Mesendoderm (in vitro differentiated cells): ENCODE measurements at regions not wholly inside any gene's neighbourhood (a gene's known extent, or its start where the extent isn't known, plus 50 kb on each side); places are given as distances from the start of the nearest gene placed in this dataset.
"Not testable (repeated sequence)": the region's sequence is repeated elsewhere in the genome, so short reads cannot be mapped to it uniquely, and the experiment has no call there.

Experiments used
- DNase-seq: peaks from one replicate; pipeline ENCODE4 v3.0.0; 2013
- H2AK5ac ChIP-seq: 2 replicates; pipeline ENCODE4 v1.6.1; 2013; ENCODE audit warnings: low read length, inconsistent platforms
- H2BK120ac ChIP-seq: 2 replicates; pipeline ENCODE4 v1.6.1; 2013; ENCODE audit warnings: low read depth, mild to moderate bottlenecking, low read length, moderate library complexity, mixed read lengths
- H2BK15ac ChIP-seq: replicated peaks from 2 replicates; pipeline ENCODE4 v1.6.1; 2013; ENCODE audit warnings: low read depth, mild to moderate bottlenecking, moderate library complexity
- H2BK5ac ChIP-seq: 2 replicates; pipeline ENCODE4 v1.6.1; 2013; ENCODE audit warnings: low read length, inconsistent platforms
- H3K18ac ChIP-seq: 2 replicates; pipeline ENCODE4 v1.6.1; 2013; ENCODE audit warnings: mild to moderate bottlenecking, low read length, mixed read lengths
- H3K23ac ChIP-seq: one replicate; pipeline ENCODE4 v1.6.1; 2013; ENCODE audit warnings: low read length
- H3K27ac ChIP-seq: 2 replicates; pipeline ENCODE4 v1.5.1; 2013; ENCODE audit warnings: low read depth, mild to moderate bottlenecking, inconsistent platforms, low read length, moderate library complexity
- H3K27me3 ChIP-seq: 2 replicates; pipeline ENCODE4 v1.6.1; 2013; ENCODE audit warnings: low read length, control low read depth, mild to moderate bottlenecking, inconsistent platforms; ENCODE audit not compliant: insufficient read depth, poor library complexity
- H3K36me3 ChIP-seq: 2 replicates; pipeline ENCODE4 v1.6.1; 2013; ENCODE audit warnings: low read length, inconsistent platforms; ENCODE audit not compliant: control insufficient read depth, insufficient read depth
- H3K4ac ChIP-seq: one replicate; pipeline ENCODE4 v1.6.1; 2013; ENCODE audit warnings: low read depth, mild to moderate bottlenecking, low read length, moderate library complexity
- H3K4me1 ChIP-seq: 2 replicates; pipeline ENCODE4 v1.6.1; 2013; ENCODE audit warnings: low read depth, low read length, inconsistent platforms; ENCODE audit not compliant: control insufficient read depth
- H3K4me2 ChIP-seq: 2 replicates; pipeline ENCODE4 v1.6.1; 2013; ENCODE audit warnings: low read length
- H3K4me3 ChIP-seq: 2 replicates; pipeline ENCODE4 v1.5.1; 2013; ENCODE audit warnings: mild to moderate bottlenecking, low read length
- H3K56ac ChIP-seq: one replicate; pipeline ENCODE4 v1.6.1; 2013; ENCODE audit warnings: low read length
- H3K79me1 ChIP-seq: 2 replicates; pipeline ENCODE4 v1.6.1; 2013; ENCODE audit warnings: low read length, inconsistent platforms
- H3K79me2 ChIP-seq: 2 replicates; pipeline ENCODE4 v1.6.1; 2013; ENCODE audit warnings: mild to moderate bottlenecking, low read length; ENCODE audit not compliant: control insufficient read depth, insufficient read depth
- H3K9ac ChIP-seq: 2 replicates; pipeline ENCODE4 v1.6.1; 2013; ENCODE audit warnings: low read length, inconsistent platforms
- H4K5ac ChIP-seq: one replicate; pipeline ENCODE4 v1.6.1; 2013; ENCODE audit warnings: low read length
- H4K8ac ChIP-seq: one replicate; pipeline ENCODE4 v1.6.1; 2013; ENCODE audit warnings: low read depth, mild to moderate bottlenecking, control low read depth, low read length, moderate library complexity
- WGBS: extraction: QIAGEN DNeasy Blood & Tissue Kit; methylation state at CpG from one replicate; pipeline ENCODE4 v1.1.7; 2013; ENCODE audit warnings: low lambda C conversion rate, missing lambda C conversion rate; ENCODE audit not compliant: insufficient coverage; ENCODE audit errors: extremely low coverage; 5-methylcytosine and 5-hydroxymethylcytosine counted together

DNA sequence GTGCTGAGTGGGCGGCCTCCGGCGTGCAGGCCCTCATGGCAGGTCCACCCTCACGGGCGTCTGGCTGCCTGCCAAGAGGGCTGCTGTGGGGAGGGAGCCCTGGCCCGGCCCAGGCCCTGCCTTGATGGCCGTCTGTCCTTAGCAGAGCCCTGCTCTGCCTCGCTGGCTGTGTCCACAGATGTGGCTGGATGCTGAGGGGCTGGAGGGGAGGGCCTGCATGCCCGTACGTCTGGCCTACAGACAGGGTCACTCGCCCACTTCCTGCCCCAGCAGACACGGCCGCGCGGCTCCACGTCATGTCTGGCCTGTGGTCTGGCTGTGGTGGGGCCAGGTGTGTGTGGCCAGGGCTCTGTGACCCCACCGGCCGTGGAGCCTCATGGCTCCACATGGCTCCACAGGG, 186.3 kb downstream of the TMEM121 start:
- not testable (repeated sequence) for H3K23ac ChIP-seq, H3K18ac ChIP-seq, H4K5ac ChIP-seq, H3K27me3 ChIP-seq, H2BK120ac ChIP-seq, H3K79me2 ChIP-seq, H3K79me1 ChIP-seq, H3K36me3 ChIP-seq, H3K4ac ChIP-seq, H3K4me1 ChIP-seq, H3K56ac ChIP-seq, H2BK5ac ChIP-seq, H3K4me2 ChIP-seq, DNase-seq, H3K4me3 ChIP-seq, H2AK5ac ChIP-seq, H4K8ac ChIP-seq, H2BK15ac ChIP-seq, H3K9ac ChIP-seq, H3K27ac ChIP-seq
- no CpG with 5 or more reads among the region's 18 CpGs for WGBS

DNA sequence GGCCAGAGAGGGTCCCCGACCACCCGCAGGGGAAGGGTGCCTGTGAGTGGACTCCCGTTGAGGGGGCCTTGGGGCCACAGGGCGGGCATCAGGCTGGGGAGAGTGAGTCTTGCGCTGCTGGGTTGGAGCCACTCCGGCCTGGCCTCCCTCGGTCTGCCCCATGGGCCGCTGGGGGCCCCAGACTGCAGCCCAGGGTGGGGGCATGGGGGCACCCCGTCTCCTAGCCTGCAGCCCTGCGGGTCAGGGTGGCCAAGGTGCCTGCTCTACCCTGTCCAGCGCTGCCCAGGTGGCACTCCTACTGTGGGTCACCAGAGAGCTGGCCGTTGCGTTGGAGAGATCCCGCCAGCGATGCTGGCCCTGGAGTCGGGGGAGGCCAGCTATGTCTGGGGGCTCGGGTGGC, 186.8 kb downstream of the TMEM121 start:
- H4K5ac ChIP-seq, H3K36me3 ChIP-seq, H3K4me3 ChIP-seq, H4K8ac ChIP-seq, H3K4me1 ChIP-seq, H3K27ac ChIP-seq, DNase-seq, H3K79me2 ChIP-seq, H2AK5ac ChIP-seq, H3K23ac ChIP-seq, H2BK5ac ChIP-seq, H2BK15ac ChIP-seq, H3K56ac ChIP-seq, H2BK120ac ChIP-seq, H3K79me1 ChIP-seq, H3K4ac ChIP-seq, H3K9ac ChIP-seq, H3K27me3 ChIP-seq, H3K18ac ChIP-seq, H3K4me2 ChIP-seq: not testable (repeated sequence)
- no CpG with 5 or more reads among the region's 17 CpGs for WGBS

DNA sequence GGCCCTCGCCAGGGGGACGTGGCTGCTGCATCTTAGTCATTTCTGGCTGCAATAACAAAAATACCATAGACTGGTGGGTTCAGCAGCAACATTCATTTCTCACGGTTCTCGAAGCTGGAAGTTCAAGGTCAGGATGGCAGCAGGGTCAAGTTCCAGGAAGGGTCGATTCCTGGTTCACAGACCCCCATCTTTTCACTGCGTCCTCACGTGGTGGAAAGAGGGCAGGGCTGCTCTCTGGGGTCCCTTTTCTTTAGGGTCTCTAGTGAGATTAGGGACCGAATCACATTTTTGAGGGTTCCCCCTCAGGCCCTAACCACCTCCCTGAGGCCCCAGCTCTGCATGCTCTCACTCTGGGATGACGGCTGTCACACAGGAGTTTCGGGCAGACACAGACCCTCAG, 187.5 kb downstream of the TMEM121 start:
- not testable (repeated sequence) for H3K27me3 ChIP-seq, H3K27ac ChIP-seq, H3K36me3 ChIP-seq, H3K56ac ChIP-seq, H3K18ac ChIP-seq, DNase-seq, H3K9ac ChIP-seq, H3K79me2 ChIP-seq, H4K5ac ChIP-seq, H3K4me1 ChIP-seq, H2BK15ac ChIP-seq, H3K23ac ChIP-seq, H3K4me3 ChIP-seq, H3K4me2 ChIP-seq, H2AK5ac ChIP-seq, H3K4ac ChIP-seq, H2BK5ac ChIP-seq, H4K8ac ChIP-seq, H3K79me1 ChIP-seq, H2BK120ac ChIP-seq
- WGBS, result no CpG with 5 or more reads among the region's 10 CpGs

DNA sequence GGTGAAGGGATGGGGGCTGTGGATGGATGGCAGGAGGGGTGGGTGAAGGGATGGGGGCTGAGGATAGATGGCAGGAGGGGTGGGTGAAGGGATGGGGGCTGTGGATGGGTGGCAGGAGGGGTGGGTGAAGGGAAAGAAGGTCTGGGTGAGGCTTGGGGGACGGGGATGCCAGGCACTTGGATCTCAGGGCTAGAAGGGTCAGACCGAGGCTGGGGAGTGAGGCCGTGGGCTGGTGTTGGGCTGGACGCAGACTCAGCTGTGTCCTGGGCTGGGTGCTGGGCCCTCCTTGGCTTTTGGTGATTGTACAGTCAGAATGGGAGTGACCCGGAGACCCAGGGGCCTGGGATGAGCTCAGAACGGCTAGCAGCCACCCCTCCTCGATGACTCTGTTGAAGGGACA, 192.4 kb downstream of the TMEM121 start:
- H3K56ac ChIP-seq, H3K4me1 ChIP-seq, H3K9ac ChIP-seq, H2AK5ac ChIP-seq, H3K79me1 ChIP-seq, H3K18ac ChIP-seq, H2BK15ac ChIP-seq, H4K5ac ChIP-seq, H3K36me3 ChIP-seq, H2BK120ac ChIP-seq, DNase-seq, H3K4me3 ChIP-seq, H3K27me3 ChIP-seq, H3K23ac ChIP-seq, H3K4ac ChIP-seq, H4K8ac ChIP-seq, H3K79me2 ChIP-seq, H2BK5ac ChIP-seq, H3K27ac ChIP-seq, H3K4me2 ChIP-seq: not testable (repeated sequence)
- no CpG with 5 or more reads among the region's 7 CpGs for WGBS

DNA sequence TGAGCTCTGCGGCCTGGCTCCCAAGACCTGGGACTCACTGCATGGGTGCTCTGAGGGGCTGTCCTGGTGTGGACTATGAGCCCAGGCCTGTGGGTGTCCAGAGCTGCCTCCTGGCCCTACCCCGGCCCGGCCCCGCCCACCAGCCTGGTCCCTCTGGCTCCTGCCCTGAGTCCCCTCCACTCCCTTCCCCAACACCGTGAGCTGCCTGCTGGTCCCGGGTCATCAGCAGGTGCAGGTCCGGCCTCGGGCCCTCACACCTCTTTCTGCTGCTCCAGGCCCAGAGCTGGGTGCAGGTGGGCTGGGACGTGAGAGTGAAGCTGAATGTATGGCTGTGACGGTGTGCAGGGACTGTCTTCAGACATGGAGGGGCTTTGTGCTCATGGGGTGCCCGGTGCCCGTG, 193.7 kb downstream of the TMEM121 start:
- not testable (repeated sequence) for H3K27me3 ChIP-seq, H3K4me3 ChIP-seq, H3K27ac ChIP-seq, H3K23ac ChIP-seq, H2BK5ac ChIP-seq, H3K56ac ChIP-seq, H3K4ac ChIP-seq, H3K4me1 ChIP-seq, DNase-seq, H2AK5ac ChIP-seq, H3K36me3 ChIP-seq, H3K79me2 ChIP-seq, H2BK15ac ChIP-seq, H4K8ac ChIP-seq, H2BK120ac ChIP-seq, H3K4me2 ChIP-seq, H3K79me1 ChIP-seq, H3K9ac ChIP-seq, H3K18ac ChIP-seq, H4K5ac ChIP-seq
- no CpG with 5 or more reads among the region's 12 CpGs for WGBS

DNA sequence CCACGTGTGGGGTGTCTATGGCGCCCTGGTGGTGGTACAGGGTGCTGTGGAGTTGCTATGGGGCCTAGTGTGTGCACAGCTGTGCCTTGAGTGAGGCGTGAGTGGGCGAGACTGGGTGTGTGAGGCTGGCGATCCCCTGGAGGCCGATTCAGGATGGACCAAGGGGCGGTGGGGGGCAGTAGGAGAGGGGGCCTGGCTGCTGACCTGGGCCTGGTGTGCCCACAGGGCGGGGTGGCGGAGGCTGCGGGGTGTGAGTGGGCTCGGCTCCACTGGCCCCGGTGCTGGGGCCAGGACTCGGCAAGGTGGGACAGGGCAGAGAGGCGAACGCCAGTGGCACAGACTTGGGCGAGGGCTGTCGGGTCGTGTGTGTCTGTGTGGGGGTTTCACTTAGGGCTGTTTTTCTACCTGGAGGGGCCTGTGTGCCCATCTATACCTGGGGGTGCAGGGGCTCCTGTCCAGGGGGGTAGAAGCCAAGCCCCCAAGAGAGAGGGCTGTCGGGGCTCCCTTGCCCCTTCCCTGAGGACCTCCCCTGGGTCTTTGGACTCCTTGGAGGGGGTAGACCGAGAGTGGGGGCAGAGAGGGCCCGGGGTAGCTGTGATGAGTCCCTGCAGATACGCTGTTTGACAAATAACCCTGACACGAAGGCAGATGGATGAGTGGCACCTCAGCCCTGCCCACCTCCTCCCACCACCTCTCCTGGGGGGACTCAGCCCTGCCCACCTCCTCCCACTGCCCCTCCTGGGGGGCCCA, 194.6 kb downstream of the TMEM121 start:
- not testable (repeated sequence) for DNase-seq, H2BK120ac ChIP-seq, H3K18ac ChIP-seq, H2BK5ac ChIP-seq, H3K4ac ChIP-seq, H3K36me3 ChIP-seq, H3K27ac ChIP-seq, H3K4me2 ChIP-seq, H3K23ac ChIP-seq, H3K56ac ChIP-seq, H2AK5ac ChIP-seq, H3K4me1 ChIP-seq, H3K79me2 ChIP-seq, H4K8ac ChIP-seq, H3K9ac ChIP-seq, H3K79me1 ChIP-seq, H2BK15ac ChIP-seq, H4K5ac ChIP-seq, H3K27me3 ChIP-seq, H3K4me3 ChIP-seq
- whole genome bisulfite sequencing, result no CpG with 5 or more reads among the region's 23 CpGs
